Tibial artery (tissue), 4 donors: ENCODE measurements at regions not wholly inside any gene's neighbourhood (a gene's known extent, or its start where the extent isn't known, plus 50 kb on each side); places are given as distances from the start of the nearest gene placed in this dataset.

Source experiments
- DNase-seq, 2 donors: peaks; one replicate each; pipeline ENCODE4 v3.0.0-alpha.2; 2019
- H3K27ac ChIP-seq, 2 donors: fragments of 200-600 bp; sonication (generic) in 1 of 2; 1 replicate in 1 of 2; 2 replicates in 1 of 2; pipeline ENCODE4 v1.5.1; 2018 to 2019; ENCODE audit warnings: mild to moderate bottlenecking in 1 of 2
- H3K27me3 ChIP-seq, 2 donors: fragments of 200-600 bp; sonication (generic) in 1 of 2; one replicate each; pipeline versions ENCODE4 v1.5.1 to v1.6.0; 2016 to 2019
- H3K36me3 ChIP-seq, 3 donors: fragments of 200-600 bp; sonication (generic) in 2 of 3; one replicate each; pipeline ENCODE4 v1.5.1; 2016 to 2019; ENCODE audit warnings: mild to moderate bottlenecking in 2 of 3
- H3K4me1 ChIP-seq, 4 donors: fragments of 200-600 bp; sonication (generic) in 2 of 4; 1 replicate in 3 of 4; 2 replicates in 1 of 4; pipeline ENCODE4 v1.5.1; 2016 to 2019
- H3K4me3 ChIP-seq, 2 donors: fragments of 200-600 bp; sonication (generic) in 1 of 2; 1 replicate in 1 of 2; 2 replicates in 1 of 2; pipeline ENCODE4 v1.5.1; 2018 to 2019; ENCODE audit warnings: mild to moderate bottlenecking in 2 of 2
- H3K9me3 ChIP-seq, 3 donors: fragments of 200-600 bp; sonication (generic) in 1 of 3; one replicate each; pipeline ENCODE4 v1.5.1; 2016 to 2019
- intact Hi-C: fragments of 100-400 bp; cut with DNase I; formaldehyde crosslinking; loops from one replicate; pipeline ENCODE4 v1.15.0; 2023; ENCODE audit warnings: low total_unique reads
- TF ChIP-seq, protein P1 (sequence below), 2 experiments: fragments of 200-600 bp in 1 of 2; fragments of 450-650 bp in 1 of 2; IDR thresholded peaks; one replicate each; pipeline ENCODE4 v1.5.1; 2017 to 2019; ENCODE audit warnings: antibody characterized with exemption in 2 of 2, mild to moderate bottlenecking in 1 of 2, moderate library complexity in 1 of 2

DNA sequence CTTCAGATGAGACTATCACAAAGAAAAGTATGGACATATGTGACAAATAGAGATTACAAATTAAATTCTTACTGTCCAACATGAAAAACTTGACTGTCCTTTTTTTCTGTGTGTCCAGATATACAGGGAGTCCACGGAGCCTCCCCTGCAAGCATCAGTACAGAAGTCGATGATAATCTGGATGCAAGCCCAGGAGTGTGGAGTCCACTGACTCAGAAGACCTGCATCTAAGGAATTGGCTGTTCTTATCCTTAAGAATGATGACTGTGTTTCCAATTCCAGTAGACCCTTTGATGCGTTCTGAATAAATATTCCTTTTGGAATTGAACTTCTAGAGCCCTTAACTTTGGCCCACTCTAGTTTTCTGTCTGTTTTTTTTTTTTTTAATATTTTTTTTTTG is 56.7 kb upstream of the TAF11L2 start:
- no peak for DNase-seq
- Histone ChIP-seq H3K4me3 (no peak overlapping the region), H3K27me3 (no peaks in the 10 kb centered on the region), H3K36me3 (no peaks in the 10 kb centered on the region), H3K27ac (no peak overlapping the region), H3K9me3 (no peaks in the 10 kb centered on the region), H3K4me1 (no peaks in the 10 kb centered on the region)
- intact Hi-C loops, result no loop called here
- TF ChIP-seq, protein P1, sequence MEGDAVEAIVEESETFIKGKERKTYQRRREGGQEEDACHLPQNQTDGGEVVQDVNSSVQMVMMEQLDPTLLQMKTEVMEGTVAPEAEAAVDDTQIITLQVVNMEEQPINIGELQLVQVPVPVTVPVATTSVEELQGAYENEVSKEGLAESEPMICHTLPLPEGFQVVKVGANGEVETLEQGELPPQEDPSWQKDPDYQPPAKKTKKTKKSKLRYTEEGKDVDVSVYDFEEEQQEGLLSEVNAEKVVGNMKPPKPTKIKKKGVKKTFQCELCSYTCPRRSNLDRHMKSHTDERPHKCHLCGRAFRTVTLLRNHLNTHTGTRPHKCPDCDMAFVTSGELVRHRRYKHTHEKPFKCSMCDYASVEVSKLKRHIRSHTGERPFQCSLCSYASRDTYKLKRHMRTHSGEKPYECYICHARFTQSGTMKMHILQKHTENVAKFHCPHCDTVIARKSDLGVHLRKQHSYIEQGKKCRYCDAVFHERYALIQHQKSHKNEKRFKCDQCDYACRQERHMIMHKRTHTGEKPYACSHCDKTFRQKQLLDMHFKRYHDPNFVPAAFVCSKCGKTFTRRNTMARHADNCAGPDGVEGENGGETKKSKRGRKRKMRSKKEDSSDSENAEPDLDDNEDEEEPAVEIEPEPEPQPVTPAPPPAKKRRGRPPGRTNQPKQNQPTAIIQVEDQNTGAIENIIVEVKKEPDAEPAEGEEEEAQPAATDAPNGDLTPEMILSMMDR (IDR thresholded peaks at IDR 0.05), result no peak

DNA sequence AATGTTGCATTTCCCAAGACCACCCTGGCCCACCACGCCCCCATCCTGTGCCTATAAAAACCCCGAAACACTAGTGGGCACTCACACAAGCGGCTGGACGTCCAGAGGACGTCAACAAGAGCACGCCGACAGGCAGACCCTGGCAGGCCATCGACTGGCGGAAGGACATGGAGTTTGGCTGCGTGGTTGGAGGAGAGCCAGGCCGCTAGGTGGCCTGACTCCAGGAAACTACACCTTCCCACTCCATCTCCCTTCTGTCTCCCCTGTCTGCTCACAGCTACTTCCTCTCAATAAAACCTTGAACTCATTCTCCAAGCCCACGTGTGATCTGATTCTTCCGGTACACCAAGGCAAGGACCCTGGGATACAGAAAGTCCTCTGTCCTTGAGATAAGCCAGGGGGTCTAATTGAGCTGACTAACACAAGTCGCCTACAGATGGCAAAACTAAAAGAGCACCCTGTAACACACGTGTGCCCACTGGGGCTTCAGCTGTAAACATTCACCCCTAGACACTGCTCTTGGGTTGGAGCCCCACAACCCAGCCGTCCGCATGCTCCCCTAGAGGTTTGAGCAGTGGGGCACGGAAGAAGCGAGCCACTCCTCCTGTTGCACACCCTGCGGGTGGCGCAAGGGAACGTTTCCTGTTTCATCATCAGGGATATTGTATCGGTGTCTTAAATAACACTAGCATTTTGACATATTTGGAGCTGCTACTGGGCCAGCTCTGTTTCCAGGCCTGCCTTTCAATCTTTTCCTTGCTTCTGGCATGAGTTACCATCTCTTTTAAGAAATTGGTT is 54.5 kb upstream of the TAF11L2 start:
- intact Hi-C loops, result no loop called here
- no peak overlapping the region for H3K27ac ChIP-seq
- H3K4me3 ChIP-seq, result no peak overlapping the region

DNA sequence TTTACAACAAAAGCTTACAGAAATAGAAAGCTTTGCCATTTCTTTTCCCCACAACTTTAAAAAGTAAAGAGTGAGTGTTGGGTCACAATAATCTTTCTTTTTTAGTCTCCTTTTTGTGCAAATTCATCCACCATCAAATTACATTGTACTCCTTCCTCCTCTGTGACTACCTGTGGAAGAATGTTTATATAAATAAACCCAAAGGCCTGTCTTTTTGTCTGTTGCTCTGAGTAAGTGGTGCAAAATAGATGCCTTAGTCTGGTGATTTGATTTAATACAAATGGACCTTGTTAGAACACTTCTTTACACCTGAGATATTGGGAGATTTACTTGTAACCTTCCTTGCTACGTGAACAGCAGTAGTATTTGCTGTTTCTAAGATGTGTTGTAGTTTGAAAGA is 53.5 kb upstream of the TAF11L2 start:
- no peak for DNase-seq
- Histone ChIP-seq H3K4me1 (no peaks in the 10 kb centered on the region), H3K27me3 (no peaks in the 10 kb centered on the region), H3K4me3 (no peak overlapping the region), H3K27ac (no peak overlapping the region), H3K36me3 (no peaks in the 10 kb centered on the region), H3K9me3 (no peaks in the 10 kb centered on the region)
- intact Hi-C loops, result no loop called here
- TF ChIP-seq, protein P1 (IDR thresholded peaks at IDR 0.05), result no peak

More for the DNA sequence above, 54.5 kb upstream of the TAF11L2 start:
- no peaks in the 10 kb centered on the region for H3K4me1 ChIP-seq
- no peak for DNase-seq
- H3K27me3 ChIP-seq, result no peaks in the 10 kb centered on the region
- H3K36me3 ChIP-seq, result no peaks in the 10 kb centered on the region
- no peaks in the 10 kb centered on the region for H3K9me3 ChIP-seq
- TF ChIP-seq, protein P1 (IDR thresholded peaks at IDR 0.05), result no peak

GRCh38 chr5:17445185-17445584 is 52.8 kb upstream of the TAF11L2 start:
- Histone ChIP-seq H3K4me1 (no peaks in the 10 kb centered on the region), H3K27ac (no peak overlapping the region), H3K27me3 (no peaks in the 10 kb centered on the region), H3K36me3 (no peaks in the 10 kb centered on the region), H3K4me3 (no peak overlapping the region), H3K9me3 (no peaks in the 10 kb centered on the region)
- TF ChIP-seq, protein P1 (IDR thresholded peaks at IDR 0.05), result no peak
- intact Hi-C loops, result no loop called here
- no peak for DNase-seq
